HCT116 (cell line): ENCODE measurements at regions not wholly inside any gene's neighbourhood (a gene's known extent, or its start where the extent isn't known, plus 50 kb on each side); places are given as distances from the start of the nearest gene placed in this dataset.

Experiments used
- ATAC-seq: fragments of 200-7000 bp; cut with Tn5 transposase; 2 replicates; pipeline ENCODE4 v1.9.1; 2020; ENCODE audit warnings: mild to moderate bottlenecking, moderate library complexity
- BruUV-seq: library from RNA; stranded (reverse); fragments of 400-500 nt; replicated peaks from 2 replicates; lab custom pipeline; 2021; lab: Mats Ljungman, UMichigan
- CTCF ChIA-PET: fragments of 300-600 bp; sonication (Branson Sonifier 250); formaldehyde crosslinking; loops from one replicate; lab custom pipeline; 2021; ENCODE audit warnings: antibody characterized with exemption; lab: Charles Lee
- POLR2A ChIA-PET: fragments of 300-600, 350-600 bp; sonication (Branson Sonifier 250); formaldehyde crosslinking; loops from one replicate; lab custom pipeline; 2021; ENCODE audit warnings: antibody characterized with exemption; lab: Charles Lee
- RAD21 ChIA-PET, 2 experiments: fragments of 300-600 bp; sonication (Branson Sonifier 250); formaldehyde crosslinking; loops; one replicate each; lab custom pipeline; 2023; ENCODE audit warnings: low total read pairs in 2 of 2; ENCODE audit not compliant: uncharacterized antibody in 2 of 2, unreplicated experiment in 2 of 2, low non-redundant PET in 1 of 2; lab: Charles Lee
- DNase-seq: peaks from one replicate; pipeline ENCODE4 v3.0.0-alpha.2; 2010; ENCODE audit warnings: low read depth, low spot score
- H2AFZ ChIP-seq: fragments of 200-600 bp; shearing (Covaris generic), sonication (generic); 2 replicates; pipeline ENCODE4 v1.6.1; 2017; ENCODE audit warnings: low read depth, mixed run types, mixed read lengths, antibody characterized with exemption, low read length; ENCODE audit not compliant: poor library complexity, severe bottlenecking
- H3K27ac ChIP-seq: 2 replicates; pipeline ENCODE4 v1.5.1; 2012; ENCODE audit warnings: low read depth, low read length
- H3K27me3 ChIP-seq: fragments of 200-600 bp; sonication (generic); 2 replicates; pipeline ENCODE4 v1.6.1; 2016; ENCODE audit warnings: mixed run types, low read length, mixed read lengths; ENCODE audit not compliant: insufficient read depth
- H3K36me3 ChIP-seq, 2 experiments: fragments of 200-500 bp in 1 of 2; fragments of 200-600 bp in 1 of 2; sonication (Bioruptor generic) in 1 of 2; sonication (generic) in 1 of 2; 2 replicates each; pipeline versions ENCODE4 v1.5.1 to v1.6.1; 2014 to 2016; ENCODE audit warnings: low read length in 2 of 2, inconsistent platforms in 1 of 2, mixed read lengths in 1 of 2, mixed run types in 1 of 2; ENCODE audit not compliant: insufficient read depth in 2 of 2, control insufficient read depth in 1 of 2
- H3K4me1 ChIP-seq, 2 experiments: fragments of 200-600 bp in 1 of 2; sonication (generic) in 1 of 2; 2 replicates each; pipeline versions ENCODE4 v1.5.1 to v1.6.1; 2012 to 2017; ENCODE audit warnings: low read length in 2 of 2, inconsistent platforms in 1 of 2, mild to moderate bottlenecking in 1 of 2, mixed read lengths in 1 of 2, mixed run types in 1 of 2, moderate library complexity in 1 of 2; ENCODE audit not compliant: insufficient read depth in 2 of 2, control insufficient read depth in 1 of 2
- H3K4me2 ChIP-seq: fragments of 200-600 bp; sonication (generic); 2 replicates; pipeline ENCODE4 v1.6.1; 2017; ENCODE audit warnings: mixed run types, low read length, mixed read lengths
- H3K4me3 ChIP-seq, 2 experiments: fragments of 200-600 bp in 1 of 2; sonication (generic) in 1 of 2; replicated peaks in 1 of 2; 2 replicates each; pipeline ENCODE4 v1.5.1; 2011 to 2016; ENCODE audit warnings: low read length in 2 of 2, control low read depth in 1 of 2, low read depth in 1 of 2, mild to moderate bottlenecking in 1 of 2, mixed read lengths in 1 of 2, mixed run types in 1 of 2
- H3K79me2 ChIP-seq: fragments of 200-600 bp; sonication (generic); 2 replicates; pipeline ENCODE4 v1.6.1; 2017; ENCODE audit warnings: mild to moderate bottlenecking, mixed run types, low read length, moderate library complexity, mixed read lengths; ENCODE audit not compliant: insufficient read depth
- H3K9ac ChIP-seq: fragments of 200-600 bp; sonication (generic); 2 replicates; pipeline ENCODE4 v1.6.1; 2016; ENCODE audit warnings: low read length, mixed read lengths
- H3K9me2 ChIP-seq: fragments of 200-600 bp; sonication (generic), shearing (Covaris generic); 2 replicates; pipeline ENCODE4 v1.6.1; 2017; ENCODE audit warnings: mixed run types, mild to moderate bottlenecking, moderate library complexity; ENCODE audit not compliant: insufficient read depth
- H3K9me3 ChIP-seq, 2 experiments: fragments of 200-500 bp in 1 of 2; fragments of 200-600 bp in 1 of 2; sonication (Bioruptor generic) in 1 of 2; sonication (generic) in 1 of 2; 2 replicates each; pipeline ENCODE4 v1.6.1; 2014 to 2017; ENCODE audit warnings: low read length in 2 of 2, mixed read lengths in 2 of 2, inconsistent platforms in 1 of 2, low read depth in 1 of 2, mild to moderate bottlenecking in 1 of 2, mixed run types in 1 of 2, moderate library complexity in 1 of 2; ENCODE audit not compliant: control insufficient read depth in 1 of 2, insufficient read depth in 1 of 2
- H4K20me1 ChIP-seq: fragments of 200-600 bp; sonication (generic), shearing (Covaris generic); 2 replicates; pipeline ENCODE4 v1.6.1; 2017; ENCODE audit warnings: mixed run types, mild to moderate bottlenecking, moderate library complexity; ENCODE audit not compliant: insufficient read depth
- CBX3 ChIP-seq: IDR thresholded peaks from 2 replicates; pipeline ENCODE4 v1.6.1; 2012; ENCODE audit warnings: low read depth
- CEBPB ChIP-seq: IDR thresholded peaks from 2 replicates; pipeline ENCODE4 v1.6.1; 2012; ENCODE audit warnings: low read depth
- EZH2phosphoT487 ChIP-seq: fragments of 200-600 bp; IDR thresholded peaks from 2 replicates; pipeline ENCODE4 v1.6.1; 2018; ENCODE audit warnings: antibody characterized with exemption, borderline replicate concordance
- FOSL1 ChIP-seq: IDR thresholded peaks from 2 replicates; pipeline ENCODE4 v1.6.1; 2012; ENCODE audit warnings: low read depth
- POLR2A ChIP-seq: IDR thresholded peaks from 2 replicates; pipeline ENCODE4 v1.7.0; 2011; ENCODE audit warnings: borderline replicate concordance; ENCODE audit not compliant: insufficient read depth, insufficient read length; ENCODE audit errors: extremely low read depth
- RAD21 ChIP-seq: IDR thresholded peaks from 2 replicates; pipeline ENCODE4 v1.6.1; 2012; ENCODE audit warnings: low read depth, mild to moderate bottlenecking
- SP1 ChIP-seq: IDR thresholded peaks from 2 replicates; pipeline ENCODE4 v1.6.1; 2012; ENCODE audit warnings: low read depth
- ZBTB33 ChIP-seq: IDR thresholded peaks from 2 replicates; pipeline ENCODE4 v1.6.1; 2011; ENCODE audit warnings: mild to moderate bottlenecking, low read length, moderate library complexity; ENCODE audit not compliant: insufficient replicate concordance; ENCODE audit errors: extremely low read depth
- ZFX ChIP-seq: fragments of 450-650 bp; IDR thresholded peaks from 2 replicates; pipeline ENCODE4 v1.6.1; 2017
- intact Hi-C: fragments of 100-400 bp; cut with micrococcal nuclease; formaldehyde crosslinking; loops from 2 replicates; pipeline ENCODE4 v1.10.0; 2022
- TF ChIP-seq, protein P1 (sequence below): IDR thresholded peaks from 2 replicates; pipeline ENCODE4 v1.6.1; 2012; ENCODE audit warnings: low read depth

DNA sequence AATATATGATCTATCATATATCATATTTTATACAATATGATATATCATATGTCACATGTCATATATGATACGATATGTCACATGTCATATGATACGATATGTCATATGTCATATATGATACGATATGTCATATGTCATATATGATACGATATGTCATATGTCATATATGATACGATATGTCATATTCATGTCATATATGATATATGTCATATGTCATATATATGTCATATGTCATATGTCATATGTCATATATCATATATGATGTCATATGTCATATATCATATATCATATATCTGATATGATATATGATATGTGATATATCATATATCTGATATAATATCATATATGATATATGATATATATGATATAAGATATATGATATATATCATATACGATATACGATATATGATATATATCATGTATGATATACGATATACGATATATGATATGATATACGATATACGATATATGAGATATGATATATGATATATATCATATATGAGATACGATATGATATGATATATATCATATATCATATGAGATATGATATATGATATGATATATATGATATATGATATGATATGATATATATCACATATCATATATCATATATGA, 122.3 kb upstream of the USP9X start:
- Histone ChIP-seq H3K4me3 (no peak overlapping the region), H3K9me2 (no peaks in the 10 kb centered on the region), H3K9ac (no peak overlapping the region), H2AFZ (no peak overlapping the region), H3K9me3 (no peaks in the 10 kb centered on the region), H3K27ac (no peak overlapping the region), H4K20me1 (no peaks in the 10 kb centered on the region), H3K79me2 (no peaks in the 10 kb centered on the region), H3K4me2 (no peak overlapping the region), H3K4me1 (no peaks in the 10 kb centered on the region), H3K36me3 (no peaks in the 10 kb centered on the region), H3K27me3 (no peaks in the 10 kb centered on the region)
- no peak for ATAC-seq
- ChIA-PET POLR2A (no interaction called here), CTCF (no interaction called here), RAD21 (no interaction called here)
- TF ChIP-seq EZH2phosphoT487 (no peak), SP1 (no peak), CBX3 (no peak), POLR2A (no peak), RAD21 (no peak), ZFX (no peak), FOSL1 (no peak), ZBTB33 (no peak), CEBPB (no peak)
- TF ChIP-seq, protein P1, sequence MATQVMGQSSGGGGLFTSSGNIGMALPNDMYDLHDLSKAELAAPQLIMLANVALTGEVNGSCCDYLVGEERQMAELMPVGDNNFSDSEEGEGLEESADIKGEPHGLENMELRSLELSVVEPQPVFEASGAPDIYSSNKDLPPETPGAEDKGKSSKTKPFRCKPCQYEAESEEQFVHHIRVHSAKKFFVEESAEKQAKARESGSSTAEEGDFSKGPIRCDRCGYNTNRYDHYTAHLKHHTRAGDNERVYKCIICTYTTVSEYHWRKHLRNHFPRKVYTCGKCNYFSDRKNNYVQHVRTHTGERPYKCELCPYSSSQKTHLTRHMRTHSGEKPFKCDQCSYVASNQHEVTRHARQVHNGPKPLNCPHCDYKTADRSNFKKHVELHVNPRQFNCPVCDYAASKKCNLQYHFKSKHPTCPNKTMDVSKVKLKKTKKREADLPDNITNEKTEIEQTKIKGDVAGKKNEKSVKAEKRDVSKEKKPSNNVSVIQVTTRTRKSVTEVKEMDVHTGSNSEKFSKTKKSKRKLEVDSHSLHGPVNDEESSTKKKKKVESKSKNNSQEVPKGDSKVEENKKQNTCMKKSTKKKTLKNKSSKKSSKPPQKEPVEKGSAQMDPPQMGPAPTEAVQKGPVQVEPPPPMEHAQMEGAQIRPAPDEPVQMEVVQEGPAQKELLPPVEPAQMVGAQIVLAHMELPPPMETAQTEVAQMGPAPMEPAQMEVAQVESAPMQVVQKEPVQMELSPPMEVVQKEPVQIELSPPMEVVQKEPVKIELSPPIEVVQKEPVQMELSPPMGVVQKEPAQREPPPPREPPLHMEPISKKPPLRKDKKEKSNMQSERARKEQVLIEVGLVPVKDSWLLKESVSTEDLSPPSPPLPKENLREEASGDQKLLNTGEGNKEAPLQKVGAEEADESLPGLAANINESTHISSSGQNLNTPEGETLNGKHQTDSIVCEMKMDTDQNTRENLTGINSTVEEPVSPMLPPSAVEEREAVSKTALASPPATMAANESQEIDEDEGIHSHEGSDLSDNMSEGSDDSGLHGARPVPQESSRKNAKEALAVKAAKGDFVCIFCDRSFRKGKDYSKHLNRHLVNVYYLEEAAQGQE, result no peak
- intact Hi-C loops, result no loop called here
- BruUV-seq, result no TSS peak
- DNase-seq, result no peak
